CD4-positive, alpha-beta T cell treated with Interleukin-17A for 4 hours (primary cell): ENCODE measurements at regions not wholly inside any gene's neighbourhood (a gene's known extent, or its start where the extent isn't known, plus 50 kb on each side); places are given as distances from the start of the nearest gene placed in this dataset.
"Not testable (repeated sequence)": the region's sequence is repeated elsewhere in the genome, so short reads cannot be mapped to it uniquely, and the experiment has no call there.

Source experiments
- DNase-seq: peaks from one replicate; pipeline ENCODE4 v3.0.0-alpha.2; 2020; ENCODE audit warnings: mixed read lengths

DNA sequence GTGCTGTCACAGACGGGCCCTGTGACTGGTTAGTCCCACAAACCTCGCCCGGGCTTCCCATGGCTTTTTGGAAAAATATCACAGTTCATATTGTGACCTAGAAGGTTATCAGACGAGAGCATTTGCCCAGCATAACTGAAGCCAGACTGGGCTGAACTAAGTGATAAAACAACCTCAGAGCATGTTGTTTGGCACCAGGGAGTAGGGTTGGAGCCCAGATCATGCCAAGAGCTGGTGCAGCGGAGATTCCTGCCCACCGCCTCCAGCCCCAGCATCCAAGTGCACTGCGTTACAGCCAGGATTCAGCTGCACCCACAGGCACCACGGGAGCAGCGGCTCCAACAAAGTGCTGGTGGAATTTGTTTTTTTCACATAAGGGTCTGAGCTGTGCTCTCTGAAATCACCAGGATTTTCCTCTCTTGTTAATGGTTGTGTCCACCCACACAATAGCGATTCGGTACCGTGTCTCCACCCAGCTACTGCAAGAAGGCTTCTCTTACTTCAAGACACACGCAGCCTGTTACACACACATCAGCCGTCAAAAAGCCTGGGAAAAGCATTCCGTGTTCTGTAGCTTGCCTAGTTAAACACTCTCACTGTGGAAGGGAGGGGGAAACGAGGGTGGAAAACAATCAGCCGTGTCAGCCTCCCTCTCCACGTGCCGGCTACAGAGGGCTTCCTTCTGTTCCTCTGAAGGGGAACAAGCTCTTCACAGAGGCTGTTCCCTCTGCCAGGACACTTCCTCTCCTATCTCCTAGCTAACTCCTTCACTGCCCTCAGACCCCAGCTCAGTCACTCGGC lies 273.8 kb downstream of the C16orf95 start:
- DNase-seq: no peak

DNA sequence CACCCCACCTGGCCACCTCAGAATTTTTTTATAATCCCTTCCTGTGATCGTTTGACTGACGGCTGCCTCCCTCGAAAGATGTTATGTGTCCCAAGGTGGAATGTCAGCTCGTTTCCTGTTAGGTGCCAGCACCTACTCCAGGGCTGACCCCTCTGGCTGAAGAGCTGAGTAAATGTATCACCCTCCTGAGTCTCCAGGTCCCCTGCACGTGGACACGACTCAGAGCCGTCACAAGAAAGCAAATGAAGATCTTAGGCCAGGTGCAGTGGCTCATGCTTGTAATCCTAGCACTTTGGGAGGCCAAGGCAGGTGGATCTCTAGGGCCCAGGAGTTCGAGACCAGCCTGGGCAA lies 273.2 kb downstream of the C16orf95 start:
- DNase-seq: no peak

DNA sequence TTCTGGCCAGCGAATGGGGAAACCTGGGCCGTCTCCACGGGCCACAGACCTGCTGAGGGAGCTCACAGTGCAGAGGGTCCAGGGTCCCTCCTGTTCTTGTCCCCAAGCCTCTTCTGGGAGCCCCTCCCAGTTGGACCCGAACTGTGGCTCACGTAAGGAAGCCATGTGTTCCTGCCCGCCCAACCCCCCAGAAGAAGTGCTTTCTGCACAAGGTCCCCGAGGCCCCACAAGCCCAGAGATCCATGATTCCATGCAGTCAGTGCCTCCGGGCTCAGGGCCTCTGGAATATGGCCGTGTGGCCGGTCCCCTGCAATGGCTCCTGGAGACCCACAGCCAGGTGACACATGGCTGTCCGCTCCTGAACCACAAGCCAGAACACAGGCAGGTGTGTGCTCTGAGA lies 272.4 kb downstream of the C16orf95 start:
- DNase-seq: no peak

DNA sequence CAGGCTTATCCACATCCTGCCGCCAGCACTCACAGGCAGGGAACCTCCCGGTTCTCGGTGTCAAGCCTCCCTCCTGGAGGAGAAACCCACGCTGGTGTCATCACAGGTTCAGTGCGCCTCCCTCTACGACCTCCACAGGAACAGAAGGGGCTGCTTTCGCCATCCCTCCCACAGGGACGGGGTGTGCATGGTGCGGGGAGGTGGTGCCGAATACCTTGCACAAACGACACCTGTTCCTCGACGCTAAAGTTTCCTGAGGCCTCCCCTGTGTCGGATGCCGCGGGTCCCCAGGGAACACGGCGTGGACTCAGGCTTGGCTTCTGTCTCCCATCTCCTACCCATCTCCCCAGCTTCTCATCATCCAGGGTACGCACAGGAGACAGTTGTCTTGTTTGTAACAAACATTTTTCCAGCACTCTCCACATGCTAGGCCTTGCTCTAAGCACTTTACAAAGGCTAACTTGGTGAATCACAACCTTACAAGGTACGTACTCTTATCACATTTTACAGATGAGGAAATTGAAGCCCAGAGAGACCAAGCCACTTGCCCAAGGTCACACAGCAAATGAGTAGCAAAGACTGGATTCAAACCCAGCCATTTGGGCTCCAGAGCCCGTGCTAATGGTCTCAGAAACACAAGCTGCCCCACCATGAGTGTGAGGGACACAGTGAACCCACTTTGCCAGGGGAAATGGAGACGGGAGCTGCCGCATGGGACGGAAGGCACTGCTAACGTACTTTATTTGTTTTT lies 271.6 kb downstream of the C16orf95 start:
- no peak for DNase-seq

DNA sequence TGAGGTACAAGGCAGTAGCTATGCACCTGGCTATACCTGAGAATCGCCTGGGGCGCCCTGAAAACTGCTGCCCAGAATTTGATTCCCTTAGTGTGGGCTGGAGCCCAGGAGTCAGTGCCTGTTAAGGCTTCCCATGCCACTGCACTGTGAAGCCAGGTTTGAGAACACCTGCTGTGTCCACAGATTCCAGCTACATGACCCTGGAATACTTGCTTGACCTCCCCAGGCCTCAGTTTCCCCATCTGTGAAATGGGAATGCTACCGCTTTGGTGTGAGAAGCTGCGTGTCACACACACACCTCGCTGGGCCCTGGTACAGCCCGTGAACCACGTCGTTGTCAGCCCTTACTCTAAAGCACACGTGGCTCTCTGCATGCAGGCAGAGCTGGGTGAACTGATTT lies 271.0 kb downstream of the C16orf95 start:
- DNase-seq: no peak

DNA sequence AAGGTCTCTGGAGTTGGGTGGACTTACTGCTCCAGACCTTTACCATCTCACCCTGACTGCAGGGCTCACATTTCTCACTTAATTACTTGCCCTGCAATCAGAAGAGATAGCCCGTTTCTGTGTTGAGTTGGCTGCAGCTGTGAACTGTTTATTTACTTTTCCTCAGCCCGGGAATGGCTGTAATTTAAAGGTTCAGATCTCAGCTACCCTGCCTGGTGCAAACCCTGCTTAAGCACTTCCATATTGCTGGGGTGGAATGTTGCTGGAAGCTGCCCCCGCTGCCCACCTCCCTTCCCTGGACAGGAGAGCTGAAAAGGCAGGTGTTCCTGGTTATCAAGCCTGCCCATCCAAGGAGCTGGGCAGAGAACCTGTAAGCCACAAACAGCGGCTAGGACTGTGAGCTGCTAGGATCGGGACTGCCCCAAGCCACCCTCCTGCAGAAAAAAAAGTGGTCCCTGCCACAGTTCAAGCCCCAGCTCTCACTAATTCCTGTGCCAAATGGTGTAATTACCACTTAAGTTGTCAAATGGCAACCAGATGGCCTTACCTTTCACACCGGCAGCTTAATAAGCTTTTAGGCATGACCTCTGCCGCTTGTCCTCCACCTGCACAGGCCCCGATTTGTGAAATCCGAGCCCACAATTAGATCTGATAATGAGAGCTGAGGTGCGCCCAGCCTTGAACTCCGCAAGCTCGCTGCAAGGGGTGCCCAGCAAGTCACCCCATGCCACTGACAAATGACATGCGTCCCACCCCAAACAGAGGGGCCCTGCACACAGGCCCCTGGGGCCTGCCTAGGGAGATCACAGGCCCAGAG lies 269.8 kb downstream of the C16orf95 start:
- DNase-seq: no peak

DNA sequence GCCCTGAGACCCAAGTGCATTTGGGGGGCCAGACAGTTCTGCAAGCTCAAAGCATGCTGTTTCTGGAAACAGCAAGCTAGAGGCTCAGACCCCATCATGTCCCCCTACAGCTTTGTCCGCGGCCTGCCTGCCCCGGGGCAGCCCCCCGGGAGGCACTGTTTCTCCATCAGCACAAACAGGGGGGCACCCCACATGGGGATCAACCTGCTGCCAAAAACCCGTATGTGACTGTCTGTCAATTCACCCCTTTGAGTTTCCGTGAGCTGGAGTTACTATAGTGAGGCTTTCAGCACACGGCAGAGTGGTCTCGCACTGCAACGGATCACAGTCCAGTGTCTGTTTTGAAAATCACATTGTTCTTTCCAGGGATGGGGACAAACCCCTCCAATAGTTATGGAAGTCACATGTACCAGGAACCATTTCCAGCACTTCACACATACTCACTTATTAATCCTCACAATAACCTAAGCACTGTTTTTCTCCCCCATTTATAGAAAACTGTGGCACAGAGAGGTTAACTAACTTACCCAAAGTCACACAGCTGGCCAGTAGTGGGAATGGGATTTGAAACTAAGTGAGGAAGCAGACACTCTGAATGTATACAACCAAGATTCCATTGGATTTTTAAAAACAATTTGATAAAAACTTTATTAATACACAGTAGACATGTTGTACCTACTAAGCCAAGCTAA lies 269.0 kb downstream of the C16orf95 start:
- no peak for DNase-seq

DNA sequence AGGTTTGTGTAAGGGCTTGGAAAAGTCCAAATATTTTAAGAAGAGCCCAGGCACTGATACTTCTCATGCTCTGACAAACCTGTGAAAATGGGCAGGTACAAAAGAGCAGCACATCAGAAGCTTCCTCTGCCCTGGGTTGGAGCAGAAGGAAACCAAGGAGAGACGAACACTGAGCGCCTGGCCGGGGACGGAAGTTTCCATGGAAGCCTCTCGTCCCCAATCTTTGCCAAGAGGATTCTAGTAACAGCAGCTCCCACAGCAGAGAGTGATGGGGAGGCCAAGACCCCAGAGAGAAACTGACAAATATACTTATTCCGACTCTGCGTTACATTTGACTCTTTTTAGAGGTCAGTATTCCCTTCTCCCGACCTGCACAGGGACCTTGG lies 268.5 kb downstream of the C16orf95 start:
- no peak for DNase-seq

DNA sequence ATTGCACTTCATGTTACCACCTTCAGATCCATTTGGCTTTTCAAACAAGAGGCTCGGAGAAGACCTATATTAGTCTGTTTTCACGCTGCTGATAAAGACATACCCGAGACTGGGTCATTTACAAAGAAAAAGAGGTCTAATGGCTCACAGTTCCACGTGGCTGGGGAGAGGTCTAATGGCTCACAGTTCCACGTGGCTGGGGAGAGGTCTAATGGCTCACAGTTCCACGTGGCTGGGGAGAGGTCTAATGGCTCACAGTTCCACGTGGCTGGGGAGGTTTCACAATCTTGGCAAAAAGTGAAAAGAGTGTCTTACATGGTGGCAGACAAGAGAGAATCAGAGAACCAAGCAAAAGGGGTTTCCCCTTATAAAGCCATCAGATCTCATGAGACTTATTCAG lies 268.0 kb downstream of the C16orf95 start:
- DNase-seq: not testable (repeated sequence)

DNA sequence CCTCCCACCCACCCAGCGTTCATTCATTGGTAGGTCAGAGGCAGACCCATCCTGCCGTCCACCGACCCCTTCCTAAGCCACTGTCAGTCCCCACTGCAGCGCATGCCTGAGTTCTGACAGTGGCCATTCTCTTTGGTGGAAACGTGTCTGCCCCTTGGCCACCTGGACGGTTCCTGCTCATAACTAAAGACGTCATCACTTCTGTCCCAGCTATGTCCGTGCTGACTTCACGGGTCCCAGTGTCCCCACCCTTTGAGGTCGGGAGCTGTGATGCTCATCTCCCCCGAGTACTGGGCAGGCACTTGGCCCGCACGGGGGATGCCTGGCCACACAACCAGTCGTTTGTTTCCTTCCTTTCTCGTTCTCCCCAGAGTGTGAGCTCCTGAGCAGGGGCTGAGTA lies 267.1 kb downstream of the C16orf95 start:
- DNase-seq: no peak

DNA sequence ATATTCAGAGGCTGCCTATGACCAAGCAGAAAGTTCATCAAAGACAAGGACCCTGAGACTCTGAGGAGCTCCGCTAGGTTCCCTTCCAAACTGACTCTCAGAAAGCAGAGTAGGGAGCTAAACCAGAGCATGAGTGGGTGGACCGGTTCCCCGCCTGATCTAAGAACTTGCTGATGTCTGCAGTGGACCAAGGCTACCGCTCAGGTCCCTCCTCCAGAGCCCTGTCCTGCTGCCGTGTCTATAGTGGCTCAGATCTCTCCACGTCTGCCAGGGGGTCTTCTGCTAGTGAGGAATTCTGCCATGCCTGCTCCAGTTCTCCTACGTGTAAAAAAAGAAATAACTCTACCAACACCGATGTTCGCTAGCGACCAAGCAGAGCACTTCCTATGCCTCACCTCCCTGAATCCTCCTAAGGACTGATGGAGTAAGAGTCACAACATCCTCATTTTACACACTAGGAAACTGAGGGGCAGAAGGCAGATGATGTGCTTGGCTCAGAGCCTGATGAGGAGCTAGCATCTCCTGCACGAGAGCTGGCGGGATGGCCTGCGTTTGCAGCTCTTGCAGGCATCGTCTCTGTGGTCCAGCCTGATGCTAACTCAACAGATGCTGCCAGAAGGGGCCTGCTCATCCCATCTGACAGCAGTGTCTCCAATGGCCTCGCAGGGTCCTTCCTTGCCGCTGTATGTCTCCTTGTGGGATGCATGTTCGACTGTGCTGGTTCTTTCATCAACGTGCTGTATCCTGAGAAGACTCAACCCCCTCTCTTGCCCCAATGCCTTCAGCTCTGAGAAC lies 265.5 kb downstream of the C16orf95 start:
- no peak for DNase-seq

DNA sequence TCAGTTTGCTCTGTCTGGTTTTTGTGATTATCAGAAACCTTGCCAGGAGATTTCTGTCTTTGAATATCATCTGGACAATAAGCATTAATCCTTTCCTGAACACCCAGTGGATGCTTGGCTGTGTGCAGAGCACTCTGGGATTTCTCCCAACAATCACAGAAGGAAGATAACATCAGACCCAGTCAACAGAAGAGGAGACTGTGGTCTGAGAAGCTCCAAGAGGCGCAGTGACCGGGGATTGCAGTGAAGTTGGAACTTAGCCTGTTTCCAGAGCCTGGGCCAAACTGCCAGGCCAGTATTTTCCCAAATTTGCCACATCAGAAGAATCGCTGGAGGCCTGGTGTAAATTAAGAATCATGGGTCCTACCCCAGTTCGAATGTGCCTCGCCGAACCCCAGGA lies 264.7 kb downstream of the C16orf95 start:
- DNase-seq: no peak

DNA sequence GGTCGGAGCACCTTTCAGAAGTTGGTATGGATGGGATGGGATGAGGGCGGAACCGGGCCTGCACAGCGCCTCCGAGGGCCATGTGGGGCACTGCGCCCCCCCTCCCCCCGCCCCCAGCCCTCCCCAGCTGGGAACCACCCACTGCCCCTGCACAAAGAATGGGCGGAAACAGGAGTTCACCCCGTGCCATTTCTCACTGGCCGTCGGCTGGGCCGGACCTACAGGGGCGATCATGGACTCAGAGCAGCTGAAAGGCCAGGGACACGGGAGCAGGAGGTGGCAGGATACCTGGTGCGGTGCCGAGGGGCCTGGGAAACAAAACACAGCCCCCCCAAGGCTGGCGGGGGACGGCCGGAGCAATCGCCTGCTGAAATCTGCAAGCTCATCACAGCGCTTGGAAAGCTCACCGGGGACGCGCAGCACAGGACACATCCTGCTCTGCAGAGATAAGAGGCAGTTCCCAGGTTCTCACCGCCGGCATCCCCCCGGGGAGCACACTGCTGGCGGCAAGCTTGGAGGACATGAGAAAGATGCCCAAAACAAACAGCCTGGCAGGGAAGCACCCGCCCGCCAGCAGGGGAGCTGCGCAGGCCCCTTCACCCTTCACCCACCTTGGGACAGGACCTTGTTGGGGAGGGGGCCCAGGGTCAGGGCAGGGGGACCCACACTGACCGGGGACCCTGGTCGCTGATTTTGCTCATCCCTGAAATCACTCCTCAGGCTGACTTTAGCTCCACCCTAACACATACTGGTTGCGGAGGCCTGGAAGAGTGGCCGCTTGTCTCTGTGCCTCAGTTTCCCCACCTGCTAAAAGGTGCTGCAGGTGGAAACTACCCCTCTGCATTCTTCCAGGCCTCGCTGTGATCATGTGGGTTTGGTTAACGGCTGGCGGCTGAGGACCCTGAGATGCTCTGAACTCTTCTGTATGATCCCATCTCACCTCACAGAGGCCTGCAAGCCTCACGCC lies 263.9 kb downstream of the C16orf95 start:
- DNase-seq: no peak

DNA sequence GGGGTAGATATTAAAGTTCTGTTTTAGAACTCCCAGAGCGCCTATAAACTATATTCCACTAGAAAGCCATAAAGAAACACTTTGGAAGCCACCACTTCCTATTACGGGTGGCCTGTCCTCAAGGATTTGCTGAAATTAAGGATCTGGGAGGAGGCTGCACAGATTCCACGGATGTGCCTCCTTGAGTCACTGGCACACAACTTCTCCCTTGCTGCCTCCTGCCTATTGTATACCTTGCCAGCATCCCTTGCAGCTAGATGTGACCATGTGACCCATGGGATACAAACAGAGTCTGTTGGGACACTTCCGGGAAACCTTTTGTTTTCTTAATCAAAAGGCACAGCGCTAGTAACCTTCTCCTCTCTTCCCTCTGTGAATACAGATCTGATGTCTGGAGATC lies 263.0 kb downstream of the C16orf95 start:
- no peak for DNase-seq

DNA sequence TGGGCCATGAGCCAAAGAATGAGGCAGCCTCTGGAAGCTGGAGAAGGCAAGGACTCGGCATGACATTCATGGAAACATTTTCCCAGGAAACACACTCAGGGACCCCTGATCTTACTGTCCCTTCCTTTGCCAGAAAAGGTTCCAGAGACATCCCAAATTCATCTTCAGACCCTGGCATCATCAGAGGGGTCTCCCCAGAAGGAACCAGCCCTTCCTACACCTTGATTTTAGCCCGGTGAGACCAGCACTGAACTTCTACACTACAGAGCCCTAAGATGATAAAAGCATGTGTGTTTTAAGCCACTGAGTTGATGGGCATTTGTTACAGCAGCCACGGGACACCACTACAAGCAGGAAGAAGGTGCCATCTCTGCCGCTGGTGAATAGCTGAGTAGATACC lies 262.3 kb downstream of the C16orf95 start:
- DNase-seq: no peak

DNA sequence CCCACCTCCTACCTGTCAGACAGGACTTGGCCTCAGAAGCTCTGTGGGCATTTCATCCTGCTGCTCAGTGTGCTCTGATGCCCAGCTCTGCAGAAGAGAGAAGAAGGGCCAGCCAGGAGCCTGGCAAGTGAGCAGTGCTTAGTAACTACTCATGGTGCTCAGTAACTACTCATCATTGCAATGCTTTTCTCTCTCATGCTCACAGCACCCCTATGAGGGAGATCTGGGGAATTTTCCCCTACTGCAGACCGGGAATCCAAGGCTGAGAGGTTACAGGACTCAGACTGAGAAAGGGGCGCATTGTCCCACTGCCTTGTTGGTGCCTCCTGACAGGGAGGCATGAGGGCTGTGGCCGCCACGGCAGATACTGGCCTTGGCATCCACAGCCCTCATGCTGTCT lies 261.1 kb downstream of the C16orf95 start:
- no peak for DNase-seq

DNA sequence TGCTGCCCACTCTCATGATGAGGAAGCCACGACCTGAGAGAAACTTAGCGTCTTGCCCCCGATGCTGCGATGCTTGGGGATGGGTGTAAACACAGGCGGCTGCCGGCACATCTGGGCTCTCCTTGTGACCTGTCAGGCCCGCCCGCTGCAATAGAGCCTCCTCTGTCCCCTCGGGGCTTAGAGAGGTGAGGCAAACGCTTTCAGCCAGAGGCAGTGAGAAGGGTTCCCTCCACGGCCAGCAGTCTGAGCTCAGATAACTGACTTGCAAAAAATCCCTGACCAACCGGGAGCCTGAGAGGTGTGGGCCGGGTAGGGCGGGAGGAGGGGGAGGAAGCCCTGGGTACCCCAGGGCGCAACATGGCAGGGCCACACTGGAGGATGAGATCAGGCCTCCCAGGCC lies 260.6 kb downstream of the C16orf95 start:
- DNase-seq: no peak

DNA sequence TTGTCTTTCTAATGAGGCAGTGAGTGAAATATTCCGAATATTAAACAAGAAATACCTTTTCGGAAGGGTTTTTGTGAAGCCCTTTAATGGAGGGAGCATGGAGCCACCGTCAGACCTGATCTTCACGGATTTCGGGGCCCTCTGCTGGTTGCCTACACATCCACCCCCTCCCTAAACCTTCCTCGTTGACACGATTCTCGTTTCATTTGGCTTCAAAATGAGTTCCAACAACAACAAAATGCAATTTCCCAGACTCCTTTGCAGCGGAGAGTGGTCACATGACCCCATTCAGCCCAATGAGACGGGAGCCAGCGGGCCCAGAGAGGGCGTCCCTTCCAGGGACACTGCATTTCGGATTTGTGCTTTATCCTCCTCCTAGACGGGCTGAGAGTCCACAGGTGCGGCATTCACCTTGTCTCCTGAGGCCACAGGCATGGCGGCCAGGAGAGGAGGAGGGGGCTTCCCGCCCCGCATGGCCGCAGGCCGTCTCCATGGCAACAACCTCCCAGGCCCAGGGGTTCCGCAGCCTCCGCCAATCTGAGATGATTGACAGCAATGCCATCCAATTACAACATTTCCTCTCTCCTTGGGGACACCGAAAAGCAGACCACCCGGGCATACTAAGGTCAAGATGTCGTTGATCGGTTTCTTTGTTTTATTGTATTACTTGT lies 259.8 kb downstream of the C16orf95 start:
- DNase-seq: no peak

DNA sequence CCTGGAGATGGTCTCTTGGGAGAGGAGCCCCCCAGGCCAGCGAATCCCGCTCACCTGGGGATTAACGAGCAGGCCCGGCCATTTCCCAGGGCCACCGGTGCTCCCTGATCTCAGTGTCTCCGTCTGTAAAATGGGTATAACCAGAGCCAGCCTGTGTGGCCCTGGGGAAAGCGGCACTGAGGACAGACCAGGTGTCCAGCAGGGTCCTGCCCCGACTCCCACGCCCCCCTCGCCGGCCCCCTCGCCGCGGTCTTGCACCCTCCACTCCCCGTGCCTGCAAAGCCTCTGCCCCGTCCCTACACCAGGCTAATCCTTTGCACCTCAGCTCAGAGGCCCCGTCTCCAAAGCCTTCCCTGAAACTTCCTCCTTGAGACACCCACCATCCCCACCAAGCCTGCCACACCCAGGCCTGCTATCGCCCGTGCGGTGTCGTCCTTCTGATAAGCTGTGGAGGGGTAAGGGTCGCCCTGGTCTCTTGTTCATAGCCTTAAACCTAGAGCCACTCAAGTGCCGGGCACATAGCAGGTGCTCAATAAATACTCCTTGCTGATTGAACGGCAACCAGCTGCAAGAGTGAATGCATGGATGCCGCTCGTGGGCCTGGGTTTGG lies 259.1 kb downstream of the C16orf95 start:
- DNase-seq: no peak

DNA sequence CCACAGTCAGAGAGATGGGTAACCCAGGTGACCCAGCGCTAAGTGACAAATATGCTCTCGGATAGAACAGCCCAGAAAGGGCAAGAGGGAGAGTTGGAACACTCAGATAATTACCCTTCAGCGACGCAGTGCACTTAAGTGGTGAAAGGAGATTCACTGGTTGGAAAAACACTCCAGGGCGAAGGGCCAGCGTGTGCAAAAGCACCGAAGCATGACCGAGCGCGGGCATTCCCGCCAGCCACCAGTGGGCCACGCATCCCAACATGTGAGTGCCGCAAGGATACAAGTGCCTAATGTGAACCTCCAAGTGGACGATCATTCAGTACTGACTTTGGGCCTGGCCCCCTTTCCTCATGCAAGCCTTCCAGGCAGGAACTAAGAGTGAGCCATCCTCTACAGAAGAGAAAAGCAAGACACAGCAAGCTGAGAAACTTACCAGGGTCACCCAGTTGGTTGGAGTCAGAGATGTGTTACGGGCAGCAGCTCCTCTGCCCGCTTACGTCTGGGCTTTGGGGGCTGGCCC lies 258.4 kb downstream of the C16orf95 start:
- DNase-seq: no peak
